Right renal pelvis (tissue), 4 donors: ENCODE measurements at regions not wholly inside any gene's neighbourhood (a gene's known extent, or its start where the extent isn't known, plus 50 kb on each side); places are given as distances from the start of the nearest gene placed in this dataset.
"Not testable (repeated sequence)": the region's sequence is repeated elsewhere in the genome, so short reads cannot be mapped to it uniquely, and the experiment has no call there.

Experiments
- DNase-seq, 4 donors: peaks; one replicate each; pipeline ENCODE4 v3.0.0-alpha.2; 2013; ENCODE audit warnings: low read depth in 4 of 4, low spot score in 3 of 4, missing footprints in 1 of 4

DNA sequence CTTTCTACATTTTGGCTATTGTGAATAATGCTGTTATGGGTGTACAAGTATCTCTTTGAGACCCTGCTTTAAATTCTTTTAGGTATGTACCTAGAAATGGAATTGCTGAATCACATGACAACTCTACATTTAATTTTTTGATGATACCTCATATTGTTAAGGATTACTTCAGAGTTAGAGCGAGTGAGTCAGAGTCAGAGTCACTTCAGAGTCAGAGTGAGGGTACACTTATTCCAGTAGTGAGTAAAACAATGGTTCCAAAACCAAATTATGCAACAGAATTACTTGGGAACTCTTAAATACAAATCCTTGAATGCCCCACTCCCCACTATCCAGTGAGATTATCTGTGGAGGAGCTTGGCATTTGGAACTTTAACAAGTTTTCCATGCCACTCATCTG, 50.3 kb upstream of the SNRK start:
- DNase-seq, result no peak

DNA sequence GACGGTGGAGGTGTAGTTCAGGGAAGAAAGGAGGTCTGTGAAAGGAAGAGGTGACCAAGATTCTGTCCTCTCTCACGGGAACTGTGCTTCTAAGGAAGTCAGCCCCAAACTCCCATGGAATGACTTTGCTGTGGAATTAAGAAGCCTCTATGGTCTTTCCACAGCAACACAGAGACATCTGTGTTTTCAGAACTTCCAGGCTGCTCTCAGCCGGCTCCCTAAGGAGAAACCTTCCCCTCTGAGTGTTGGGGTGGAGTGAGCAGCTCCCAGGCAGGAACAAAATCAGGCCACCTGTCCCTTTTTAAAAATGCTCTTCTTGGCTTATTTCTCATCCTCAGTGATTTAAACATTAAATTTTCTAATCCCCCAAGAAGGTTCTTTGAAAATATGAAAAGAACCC, 53.3 kb upstream of the SNRK start:
- DNase-seq, result no peak

DNA sequence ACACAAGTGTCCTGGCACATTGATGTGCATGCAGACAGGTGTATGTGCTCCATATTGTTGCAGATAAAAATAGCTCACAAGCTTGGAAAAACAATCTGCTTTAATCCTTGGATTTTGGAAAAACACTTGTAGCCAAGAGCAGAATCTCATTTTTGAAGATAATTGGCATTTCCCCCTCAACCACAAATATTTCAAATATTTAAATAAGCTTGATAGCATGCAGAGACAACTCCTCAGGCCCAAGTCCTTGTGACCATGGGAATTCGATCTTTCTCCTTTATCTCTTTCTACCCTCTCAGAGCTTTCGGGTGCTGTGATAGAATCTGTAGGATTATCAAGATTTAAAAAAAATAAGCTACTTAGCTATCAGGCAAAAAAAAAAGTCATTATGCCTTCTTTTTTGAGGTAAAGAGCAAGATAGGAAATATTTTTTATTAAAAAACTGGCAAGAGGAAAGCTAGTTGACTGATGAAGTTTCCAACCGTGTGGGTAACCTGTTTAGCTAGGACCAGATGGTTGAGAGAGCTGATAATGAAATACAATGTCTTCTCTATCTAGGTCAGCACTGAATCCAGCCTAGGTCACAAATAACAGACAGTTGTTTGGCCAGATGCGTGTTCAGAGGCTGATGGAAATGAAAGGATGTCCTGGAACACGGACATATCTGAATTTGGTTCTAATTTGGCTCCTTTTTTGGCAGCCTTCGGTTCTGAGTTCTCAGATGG, 54.9 kb upstream of the SNRK start:
- no peak for DNase-seq

DNA sequence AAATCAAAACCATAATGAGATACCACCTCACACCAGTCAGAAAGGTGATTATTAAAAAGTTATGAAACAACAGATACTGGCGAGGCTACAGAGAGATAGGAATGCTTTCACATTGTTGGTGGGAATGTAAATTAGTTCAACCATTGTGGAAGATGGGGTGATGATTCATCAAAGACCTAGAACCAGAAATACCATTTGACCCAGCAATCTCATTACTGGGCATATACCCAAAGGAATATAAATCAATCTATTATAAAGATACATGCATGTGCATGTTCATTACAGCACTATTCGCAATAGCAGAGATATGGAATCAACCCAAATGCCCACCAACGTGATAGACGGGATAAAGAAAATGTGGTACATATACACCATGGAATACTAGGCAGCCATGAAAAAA, 56.5 kb upstream of the SNRK start:
- not testable (repeated sequence) for DNase-seq

DNA sequence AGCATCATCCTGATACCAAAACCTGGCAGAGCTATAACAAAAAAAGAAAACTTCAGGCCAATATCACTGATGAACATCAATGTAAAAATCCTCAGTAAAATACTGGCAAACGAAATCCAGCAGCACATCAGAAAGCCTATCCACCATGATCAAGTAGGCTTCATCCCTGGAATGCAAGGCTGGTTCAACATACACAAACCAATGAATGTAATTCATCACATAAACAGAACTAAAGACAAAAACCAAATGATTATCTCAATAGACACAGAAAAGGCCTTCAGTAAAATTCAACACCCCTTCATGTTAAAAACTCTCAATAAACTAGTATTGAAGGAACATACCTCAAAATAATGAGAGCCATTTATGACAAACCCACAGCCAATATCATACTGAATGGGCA, 58.7 kb upstream of the SNRK start:
- DNase-seq, result not testable (repeated sequence)

DNA sequence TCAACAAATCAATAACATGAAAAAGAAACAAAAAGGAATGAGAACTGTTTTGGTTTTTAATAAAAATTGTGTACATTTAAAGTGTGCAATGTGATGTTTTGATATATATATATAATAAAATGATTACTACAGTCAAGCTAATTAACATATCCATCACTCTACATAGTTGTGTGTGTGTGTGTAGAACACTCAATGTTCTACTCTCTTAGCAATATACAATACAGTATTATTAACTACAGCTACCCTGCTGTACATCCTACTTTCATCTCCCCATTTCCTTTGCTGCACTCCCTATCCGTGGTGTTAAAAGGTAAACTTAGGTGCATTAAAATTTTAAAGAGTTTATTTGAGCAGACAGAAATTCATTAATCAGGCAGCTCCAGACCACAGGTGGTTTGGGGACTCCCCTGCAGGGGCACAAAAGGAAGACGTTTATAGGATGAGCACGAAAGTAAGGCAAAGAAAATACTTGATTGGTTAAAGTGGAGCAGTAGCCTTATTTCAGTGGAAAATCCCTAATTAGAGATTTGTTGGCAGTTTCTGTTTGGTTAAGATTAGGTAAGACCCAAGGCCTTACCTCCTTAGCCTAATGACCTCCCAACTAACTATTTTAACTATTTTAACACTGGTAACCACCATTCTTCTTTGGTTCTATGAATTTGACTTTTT, 61.8 kb upstream of the SNRK start:
- DNase-seq, result no peak

DNA sequence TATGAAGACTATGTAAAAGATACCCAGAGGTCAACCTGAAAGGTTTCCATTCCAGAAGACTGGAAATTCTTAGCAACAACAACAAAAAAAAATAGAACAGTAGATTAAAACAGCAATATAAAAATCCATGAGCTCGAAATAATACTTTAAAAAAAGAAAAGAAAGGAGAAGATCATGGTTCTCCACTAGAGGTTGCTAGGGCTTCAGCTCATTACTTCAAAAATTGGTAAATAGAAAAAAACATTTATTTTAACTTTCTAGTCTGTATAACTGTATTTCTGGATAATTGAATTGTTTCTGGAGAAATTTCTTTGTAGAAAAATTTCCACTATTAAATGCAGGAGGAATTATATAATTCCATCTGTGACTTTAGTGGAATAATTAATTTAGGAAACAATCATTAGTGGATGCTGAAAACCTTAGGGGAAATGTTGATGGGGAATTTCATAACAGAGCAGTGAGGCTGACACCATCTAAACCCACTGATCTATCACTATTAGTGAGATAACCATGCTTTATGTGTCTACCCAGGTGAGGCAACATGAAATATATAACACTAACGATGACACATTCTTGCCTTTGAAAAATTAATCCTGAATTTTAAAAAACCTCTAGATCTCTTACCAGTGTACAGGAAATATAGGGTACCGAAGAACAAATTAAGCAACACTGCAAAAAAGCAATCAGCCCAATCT, 62.5 kb upstream of the SNRK start:
- DNase-seq, result no peak

DNA sequence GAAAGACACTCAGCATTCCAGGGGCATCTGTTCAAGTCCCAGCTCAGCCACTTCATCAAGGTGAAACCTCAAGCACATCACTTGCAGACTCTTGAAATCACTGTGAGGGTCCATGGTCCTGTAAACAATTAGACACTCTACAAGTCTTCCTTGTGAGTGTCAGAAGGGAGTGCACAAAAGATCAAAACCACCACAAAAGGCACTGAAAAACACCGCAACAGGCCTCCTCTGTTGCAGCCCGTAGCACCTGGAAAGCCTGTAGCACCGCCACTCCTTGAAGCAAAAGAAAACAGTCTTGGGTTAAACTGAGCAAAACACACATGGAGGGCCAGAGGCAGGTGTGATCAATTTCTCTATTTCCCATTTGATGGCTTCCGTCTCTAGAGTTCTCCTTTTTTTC, 63.8 kb upstream of the SNRK start:
- no peak for DNase-seq

DNA sequence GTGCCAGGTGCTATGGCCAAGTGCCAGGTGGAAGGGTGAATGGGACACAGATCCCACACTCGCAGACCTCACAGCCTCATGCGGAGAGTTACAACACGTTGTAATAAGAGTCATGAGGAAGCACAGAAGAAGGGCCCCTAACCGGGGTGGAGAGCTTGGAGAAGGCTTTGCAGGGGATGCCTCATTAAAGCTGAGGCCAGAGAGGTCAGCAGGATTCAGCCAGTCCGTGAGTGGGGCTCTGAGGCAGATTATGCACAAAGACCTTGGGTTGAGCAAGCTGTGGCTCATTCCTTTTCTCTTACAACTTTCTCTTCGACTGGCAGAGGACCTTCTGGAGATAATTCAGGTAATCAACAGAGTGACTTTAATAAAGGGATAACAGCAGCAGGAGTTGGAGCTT, 65.3 kb upstream of the SNRK start:
- DNase-seq, result no peak

DNA sequence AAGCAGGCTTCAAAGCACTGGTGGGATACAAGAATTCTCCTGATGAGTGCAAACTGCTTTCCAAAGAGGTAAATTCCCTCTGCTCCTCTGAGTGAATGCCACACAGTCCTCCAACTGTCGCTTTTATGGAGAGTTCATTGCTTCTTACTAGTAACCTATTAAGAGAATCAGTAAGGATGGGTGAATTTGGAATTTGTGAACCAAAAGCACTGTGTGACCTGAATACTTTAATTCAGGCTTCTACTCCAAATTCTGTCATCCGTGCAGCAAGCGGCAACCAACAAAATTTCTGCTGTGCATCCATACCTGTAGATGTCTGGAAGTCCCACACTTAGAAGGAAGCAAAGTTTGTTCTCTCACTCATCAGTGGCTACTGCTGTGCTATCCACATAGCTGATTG, 66.7 kb upstream of the SNRK start:
- no peak for DNase-seq

DNA sequence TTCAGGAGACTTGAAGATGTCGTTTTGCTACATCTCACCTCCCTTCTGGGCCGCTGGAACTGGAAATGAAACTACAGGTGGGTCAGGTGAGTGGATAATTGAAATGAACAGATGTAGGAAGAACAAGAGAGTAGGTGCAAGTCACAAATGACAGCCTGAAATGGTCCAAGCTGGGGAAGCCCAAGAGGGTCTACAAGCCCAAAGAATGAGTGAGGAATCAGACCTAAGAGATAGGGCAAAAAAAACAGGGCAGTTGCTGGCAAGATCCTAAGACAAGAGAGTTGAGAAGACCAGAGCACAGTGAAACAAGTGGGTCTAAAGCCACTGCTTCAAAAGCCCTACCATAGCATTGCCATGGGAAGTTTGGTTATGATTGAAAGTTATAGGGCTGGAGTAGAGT, 67.4 kb upstream of the SNRK start:
- no peak for DNase-seq

DNA sequence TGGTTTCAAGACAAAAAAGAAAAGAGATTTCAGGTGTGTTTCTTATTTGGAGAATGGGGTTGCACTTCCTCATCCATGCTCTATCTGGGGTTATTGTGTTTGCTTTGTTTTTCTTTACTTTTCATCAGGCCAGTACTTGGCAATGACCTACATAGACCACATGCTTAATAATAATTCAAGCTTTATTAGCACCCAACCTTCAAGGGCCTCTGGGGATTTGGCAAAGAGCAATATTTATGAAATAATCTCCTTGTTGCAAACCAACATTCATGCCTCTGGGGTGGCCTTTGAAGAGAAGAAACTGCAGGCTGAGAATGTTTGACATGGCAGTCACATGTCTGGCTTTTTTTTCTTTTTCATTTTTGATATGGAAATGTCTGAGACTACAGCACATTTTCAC, 68.2 kb upstream of the SNRK start:
- no peak for DNase-seq

DNA sequence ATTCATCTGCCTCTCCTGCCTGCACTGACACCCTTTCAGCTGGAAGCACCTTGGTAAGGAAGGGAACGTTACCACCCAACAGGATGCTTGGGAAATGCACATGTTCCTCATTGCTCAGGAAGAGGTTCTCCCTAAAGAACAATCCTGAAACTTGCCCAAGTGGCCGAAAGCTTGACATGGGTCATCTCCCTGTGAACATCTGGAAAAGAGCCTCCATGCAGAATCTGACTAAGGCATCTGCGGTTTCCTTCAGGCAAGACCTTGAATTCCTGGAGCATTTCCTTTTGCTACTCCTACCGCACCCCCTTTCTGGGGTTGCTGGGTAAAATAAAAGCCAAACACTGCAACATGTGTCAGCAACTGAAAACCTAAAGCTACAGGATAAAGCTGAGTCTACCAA, 68.7 kb upstream of the SNRK start:
- DNase-seq, result no peak

DNA sequence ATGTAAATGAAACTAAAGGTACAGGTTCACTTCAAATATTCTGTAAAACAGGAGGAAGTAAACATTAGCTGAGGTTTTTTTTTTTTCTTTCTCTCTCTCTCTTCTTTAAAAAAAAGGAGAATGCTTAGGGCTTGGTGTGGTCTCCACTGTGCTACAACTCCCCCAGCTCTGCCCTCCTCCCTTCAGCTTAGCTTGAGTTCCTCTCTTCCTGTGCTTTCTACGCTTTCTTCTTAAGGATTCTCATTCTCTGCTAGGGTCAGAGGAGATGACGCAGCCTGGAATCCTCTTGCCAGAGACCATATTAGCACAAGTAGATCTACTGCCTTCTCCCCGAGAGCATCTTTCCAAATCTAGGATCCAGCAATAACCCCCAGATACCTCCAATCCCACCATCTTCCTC, 69.1 kb upstream of the SNRK start:
- no peak for DNase-seq

DNA sequence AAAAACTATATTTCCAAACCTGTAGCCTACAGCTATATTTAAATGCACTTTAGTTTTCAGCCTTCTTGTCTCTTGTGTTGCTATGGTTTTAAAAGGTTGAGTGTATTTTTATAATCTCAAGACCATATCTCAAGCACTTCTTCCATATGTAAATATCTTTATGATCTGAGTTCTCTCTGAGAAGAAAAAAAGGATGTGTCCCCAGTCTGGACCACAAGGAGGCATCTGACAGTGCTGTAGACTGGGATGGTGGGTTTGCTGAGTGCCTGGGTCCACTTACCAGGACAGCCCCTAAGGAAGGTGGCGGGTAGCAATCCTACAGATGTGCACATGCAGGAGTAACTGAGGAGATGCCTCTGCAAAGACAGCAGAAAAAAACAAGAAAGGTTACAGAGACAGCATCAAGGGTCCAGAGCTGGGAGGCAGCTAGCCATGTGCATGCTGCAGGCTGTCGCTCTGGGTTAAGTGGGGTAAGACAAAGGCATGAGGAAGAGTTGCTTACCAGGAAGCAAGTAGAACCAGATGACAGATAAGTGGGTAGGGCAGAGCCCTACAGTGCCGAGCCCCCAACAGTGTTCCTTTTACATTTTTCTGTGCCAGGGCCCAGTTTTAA, 70.6 kb upstream of the SNRK start:
- no peak for DNase-seq

DNA sequence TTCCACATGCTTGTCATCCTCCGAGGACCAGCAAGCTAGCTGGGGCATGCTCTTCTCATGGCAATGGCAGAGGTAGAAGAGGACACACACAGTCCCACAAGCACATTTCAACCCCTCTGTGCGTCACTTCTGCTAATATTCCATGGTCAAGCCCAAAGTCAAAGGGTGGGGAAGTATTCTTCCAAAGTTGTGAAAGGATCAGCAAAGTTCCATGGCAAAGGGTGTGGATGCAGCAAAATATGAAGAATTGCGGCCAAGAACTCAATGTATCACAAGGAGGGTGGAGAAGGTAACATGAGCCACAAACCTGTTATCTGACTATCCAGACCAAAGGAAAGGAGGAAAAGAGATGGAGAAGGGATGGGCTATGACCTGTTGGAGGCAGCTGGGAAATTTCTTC, 71.2 kb upstream of the SNRK start:
- no peak for DNase-seq

DNA sequence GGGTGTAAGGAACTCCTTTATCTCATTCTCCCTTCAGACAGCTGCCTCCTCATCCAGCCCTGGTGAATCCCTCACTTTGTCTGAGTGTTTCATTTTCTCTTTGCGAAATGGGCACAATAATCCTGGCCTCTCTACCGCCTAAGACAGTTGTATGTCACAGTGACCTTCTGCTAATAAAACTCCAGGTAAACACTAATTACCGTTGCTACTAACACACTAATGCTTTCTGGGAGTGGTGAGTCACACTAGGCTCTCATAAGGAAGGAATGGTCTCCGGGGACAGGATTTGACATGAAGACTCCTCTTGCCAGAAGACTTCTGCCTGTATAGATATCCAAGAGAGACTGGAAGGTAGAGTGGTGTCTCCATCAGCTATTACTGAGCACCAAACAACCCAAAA, 71.7 kb upstream of the SNRK start:
- no peak for DNase-seq

DNA sequence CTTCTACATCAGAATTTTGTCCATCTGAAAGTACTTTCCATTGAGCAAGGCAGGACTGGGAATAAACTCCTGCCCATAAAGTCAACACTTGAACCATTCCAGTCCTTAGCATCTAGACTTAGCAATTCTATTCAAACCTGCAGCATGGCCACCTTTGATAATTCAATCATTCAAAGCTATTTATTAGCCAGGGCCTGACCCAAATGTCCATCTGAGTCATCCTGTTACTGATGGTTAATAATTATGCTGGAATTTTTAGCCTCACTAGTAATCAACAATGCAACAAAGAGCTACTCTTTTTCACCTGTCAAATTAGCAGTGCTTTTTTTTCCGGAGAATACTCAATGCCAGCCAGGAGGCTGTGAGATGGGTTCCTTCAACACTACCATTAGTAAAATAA, 72.7 kb upstream of the SNRK start:
- DNase-seq, result no peak

DNA sequence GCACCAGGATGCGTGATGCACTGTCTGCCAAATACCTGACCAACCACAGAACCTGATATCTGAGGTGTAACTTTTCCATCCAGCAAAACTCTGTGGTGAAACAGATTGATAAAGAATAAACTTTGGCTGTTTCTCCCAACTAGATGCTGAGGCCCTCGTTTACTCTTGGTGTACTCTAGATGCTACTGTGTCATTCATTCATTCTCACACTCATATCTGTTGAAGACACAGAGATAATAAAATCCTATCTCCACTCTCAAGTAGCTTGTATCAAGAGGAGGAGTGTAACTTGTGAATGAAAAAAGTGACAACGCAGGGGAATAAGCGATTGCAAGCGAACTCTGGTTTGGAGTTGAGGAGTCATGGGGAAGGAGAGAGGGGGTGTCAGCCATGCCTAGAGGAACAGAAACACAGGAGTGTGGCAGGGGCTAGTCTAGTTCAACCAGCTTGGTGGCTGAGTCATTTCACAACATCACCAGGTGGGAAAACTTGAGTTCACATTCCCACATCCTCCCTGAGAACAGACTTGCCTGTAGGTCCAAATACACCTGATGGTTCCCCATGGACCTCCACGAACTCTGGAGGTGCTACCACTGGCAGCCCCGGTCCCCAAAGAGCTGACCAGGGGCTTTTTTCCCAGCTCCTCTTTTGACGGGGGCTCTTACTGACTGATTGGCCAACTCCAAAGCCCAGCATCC, 73.3 kb upstream of the SNRK start:
- no peak for DNase-seq

DNA sequence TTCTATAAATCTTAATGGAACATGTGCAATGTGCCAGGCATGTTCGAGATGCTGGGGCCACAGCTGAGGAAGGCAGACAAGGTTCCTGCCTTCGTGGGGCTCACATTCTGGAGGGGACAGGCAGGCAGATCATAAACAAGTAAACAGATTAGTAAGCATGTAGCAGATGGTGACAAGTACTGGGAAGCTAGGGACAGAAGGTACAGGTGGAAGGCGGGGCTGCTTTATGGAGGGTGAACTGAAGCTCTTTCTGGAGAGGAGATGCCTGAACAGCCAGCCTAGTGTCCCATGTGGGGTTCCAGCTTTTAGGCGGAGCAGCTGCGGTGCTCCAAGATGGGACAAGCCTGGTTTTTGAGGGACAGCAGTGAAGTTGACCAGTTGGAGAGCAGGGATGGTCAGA, 74.7 kb upstream of the SNRK start:
- no peak for DNase-seq
